ENCODE measurements at regions not wholly inside any gene's neighbourhood (a gene's known extent, or its start where the extent isn't known, plus 50 kb on each side); places are given as distances from the start of the nearest gene placed in this dataset.

DNA sequence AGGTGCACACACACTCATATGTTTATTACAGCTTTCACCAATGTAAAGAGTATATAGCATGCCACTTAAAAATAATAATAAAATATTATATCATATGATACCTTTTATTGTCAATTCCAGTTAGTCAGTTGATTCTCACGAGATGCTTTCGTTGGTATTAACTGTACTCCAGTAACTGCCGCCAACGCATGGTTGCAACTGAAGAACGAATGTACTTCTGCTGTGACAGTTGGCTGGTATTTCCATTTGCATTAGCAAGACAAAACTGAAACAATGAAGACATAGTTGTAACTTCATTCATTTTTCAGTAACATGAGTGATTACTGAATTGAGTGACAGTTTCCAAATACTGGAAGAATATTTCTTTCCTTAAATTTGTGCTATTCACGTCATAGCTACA is 70.5 kb upstream of the PRKCQ start:
- dilution Hi-C loops (cut with MboI; ENCODE audit: extremely low pct_ligation_motif_present, low sequenced_read_pairs) (no loop called here), intact Hi-C loops (cut with micrococcal nuclease) (no loop called here)
- H3K9ac ChIP-seq (replicated peaks; ENCODE audit: extremely low read depth, insufficient read depth, low read length), result no peak overlapping the region
- CTCF ChIA-PET, result interaction anchor here (1.0 to 1.5 kb wide), 2 partner anchors 17 to 27 kb away, joined by 3 to 4 read pairs; no protein-coding TSS in a partner anchor
- no peak for TF ChIP-seq CTCF (IDR thresholded peaks at IDR 0.05; ENCODE audit: extremely low read depth in 1 of 2, insufficient read depth in 1 of 2, low read depth in 1 of 2, low read length in 2 of 2)
- TF ChIP-seq MYC (IDR thresholded peaks at IDR 0.05; ENCODE audit: low read depth, low read length), result no peak
- no peak for TF ChIP-seq GATA2 (IDR thresholded peaks at IDR 0.05; ENCODE audit: insufficient read depth, insufficient read length, low read depth, low read length)
- TF ChIP-seq FOS (IDR thresholded peaks at IDR 0.05; ENCODE audit: borderline replicate concordance, insufficient read depth, low read length), result no peak
- TF ChIP-seq POLR2AphosphoS5 (IDR thresholded peaks at IDR 0.05; ENCODE audit: insufficient read depth, low read depth, low read length), result no peak
- TF ChIP-seq POLR2A (IDR thresholded peaks at IDR 0.05; ENCODE audit: low read depth, low read length), result no peak
- TF ChIP-seq MAX (IDR thresholded peaks at IDR 0.05; ENCODE audit: insufficient read depth, insufficient read length), result no peak
- TF ChIP-seq EZH2 (IDR thresholded peaks at IDR 0.05; ENCODE audit: borderline replicate concordance, low read depth, low read length, severe bottlenecking), result no peak
- TF ChIP-seq JUN (IDR thresholded peaks at IDR 0.05; ENCODE audit: borderline replicate concordance, insufficient read depth, insufficient read length, low read depth), result no peak
- POLR2A ChIA-PET, result no interaction called here
- no peak overlapping the region for H2AFZ ChIP-seq (ENCODE audit: low read depth, low read length)
- no peaks in the 10 kb centered on the region for H3K36me3 ChIP-seq (ENCODE audit: control insufficient read depth in 2 of 2, extremely low read depth in 1 of 2, insufficient read depth in 2 of 2, low read length in 2 of 2)
- no peak for FAIRE-seq
- H3K4me2 ChIP-seq (ENCODE audit: insufficient read depth, low read length), result no peak overlapping the region
- H3K79me2 ChIP-seq (ENCODE audit: control insufficient read depth, insufficient read depth, low read length), result no peaks in the 10 kb centered on the region
- no peak overlapping the region for H3K27ac ChIP-seq (ENCODE audit: insufficient read depth, low read depth, low read length)
- no peaks in the 10 kb centered on the region for H3K9me1 ChIP-seq (replicated peaks; ENCODE audit: control insufficient read depth, extremely low read depth, insufficient read depth, low read length)
- H3K9me3 ChIP-seq (replicated peaks; ENCODE audit: control insufficient read depth, insufficient read depth, low read length), result no peaks in the 10 kb centered on the region
- DNase-seq (ENCODE audit: low read depth, low spot score), result no peak
- BruUV-seq (replicated peaks), result no TSS peak
- H3K4me3 ChIP-seq (replicated peaks in 1 of 3; ENCODE audit: insufficient read depth in 1 of 3, low read depth in 1 of 3, low read length in 3 of 3), result no peak overlapping the region
- no peaks in the 10 kb centered on the region for H3K27me3 ChIP-seq (ENCODE audit: control insufficient read depth in 2 of 2, insufficient read depth in 2 of 2, low read length in 2 of 2)
- no peaks in the 10 kb centered on the region for H3K4me1 ChIP-seq (ENCODE audit: control insufficient read depth, extremely low read depth, insufficient read depth, low read length)
- H4K20me1 ChIP-seq (replicated peaks; ENCODE audit: control insufficient read depth, extremely low read depth, insufficient read depth, low read length), result no peaks in the 10 kb centered on the region
